BE2C (cell line): ENCODE measurements at regions not wholly inside any gene's neighbourhood (a gene's known extent, or its start where the extent isn't known, plus 50 kb on each side); places are given as distances from the start of the nearest gene placed in this dataset.
"Not testable (repeated sequence)": the region's sequence is repeated elsewhere in the genome, so short reads cannot be mapped to it uniquely, and the experiment has no call there.

Source experiments
- DNase-seq: peaks from one replicate; pipeline ENCODE4 v3.0.0-alpha.2; 2020
- H3K27me3 ChIP-seq: fragments of 250-450 bp; sonication (Bioruptor Pico); 2 replicates; pipeline ENCODE4 v1.5.1; 2020; ENCODE audit warnings: mild to moderate bottlenecking
- H3K36me3 ChIP-seq: fragments of 250-450 bp; sonication (Bioruptor Pico); 2 replicates; pipeline ENCODE4 v1.5.1; 2020; ENCODE audit warnings: mild to moderate bottlenecking
- H3K4me1 ChIP-seq: fragments of 250-450 bp; sonication (Bioruptor Pico); 2 replicates; pipeline ENCODE4 v1.5.1; 2020
- H3K4me3 ChIP-seq: 2 replicates; pipeline ENCODE4 v1.5.1; 2011; ENCODE audit warnings: low read depth, low read length
- H3K9me3 ChIP-seq: fragments of 250-450 bp; sonication (Bioruptor Pico); 2 replicates; pipeline ENCODE4 v1.5.1; 2020
- TF ChIP-seq, protein P1 (sequence below): IDR thresholded peaks from 2 replicates; pipeline ENCODE4 v1.5.1; 2012; ENCODE audit warnings: mild to moderate bottlenecking, low read depth, low read length

DNA sequence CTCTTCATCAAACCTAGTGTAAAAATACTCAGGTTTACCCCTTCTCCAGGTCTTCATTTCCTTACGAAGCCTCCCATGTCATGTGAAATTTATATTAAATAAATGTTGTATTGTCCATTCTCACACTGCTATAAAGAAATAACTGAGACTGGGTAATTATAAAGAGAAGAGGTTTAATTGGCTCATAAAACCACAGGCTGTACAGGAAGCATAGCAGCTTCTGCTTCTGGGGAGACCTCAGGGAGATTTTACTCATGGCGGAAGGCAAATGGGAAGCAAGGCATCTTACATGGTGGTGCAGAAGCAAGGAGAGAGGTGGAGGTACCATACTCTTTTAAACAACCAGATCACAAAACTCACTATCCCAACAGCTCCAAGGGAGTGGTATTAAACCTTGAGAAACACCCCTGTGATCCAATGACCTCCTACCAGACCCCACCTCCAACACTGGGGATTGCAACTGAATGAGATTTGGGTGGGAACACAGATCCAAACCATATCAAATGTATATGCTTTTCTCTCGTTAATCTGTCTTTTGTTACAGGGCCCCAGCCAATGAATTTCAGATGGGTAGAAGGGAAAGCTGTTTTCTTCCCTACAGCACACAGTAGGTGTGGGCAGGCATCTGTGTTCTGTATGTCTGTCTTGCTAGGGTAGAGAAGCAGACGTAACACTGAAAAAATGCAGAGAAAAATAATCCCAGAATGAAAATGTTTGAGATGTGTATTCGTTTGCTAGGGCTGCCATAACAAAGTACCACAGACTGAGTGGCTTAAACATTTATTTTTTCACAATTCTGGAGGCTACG is 88.0 kb upstream of the BTN3A2 start:
- H3K9me3 ChIP-seq: no peaks in the 10 kb centered on the region
- no peaks in the 10 kb centered on the region for H3K36me3 ChIP-seq
- TF ChIP-seq, protein P1, sequence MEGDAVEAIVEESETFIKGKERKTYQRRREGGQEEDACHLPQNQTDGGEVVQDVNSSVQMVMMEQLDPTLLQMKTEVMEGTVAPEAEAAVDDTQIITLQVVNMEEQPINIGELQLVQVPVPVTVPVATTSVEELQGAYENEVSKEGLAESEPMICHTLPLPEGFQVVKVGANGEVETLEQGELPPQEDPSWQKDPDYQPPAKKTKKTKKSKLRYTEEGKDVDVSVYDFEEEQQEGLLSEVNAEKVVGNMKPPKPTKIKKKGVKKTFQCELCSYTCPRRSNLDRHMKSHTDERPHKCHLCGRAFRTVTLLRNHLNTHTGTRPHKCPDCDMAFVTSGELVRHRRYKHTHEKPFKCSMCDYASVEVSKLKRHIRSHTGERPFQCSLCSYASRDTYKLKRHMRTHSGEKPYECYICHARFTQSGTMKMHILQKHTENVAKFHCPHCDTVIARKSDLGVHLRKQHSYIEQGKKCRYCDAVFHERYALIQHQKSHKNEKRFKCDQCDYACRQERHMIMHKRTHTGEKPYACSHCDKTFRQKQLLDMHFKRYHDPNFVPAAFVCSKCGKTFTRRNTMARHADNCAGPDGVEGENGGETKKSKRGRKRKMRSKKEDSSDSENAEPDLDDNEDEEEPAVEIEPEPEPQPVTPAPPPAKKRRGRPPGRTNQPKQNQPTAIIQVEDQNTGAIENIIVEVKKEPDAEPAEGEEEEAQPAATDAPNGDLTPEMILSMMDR: no peak
- DNase-seq: no peak
- H3K4me3 ChIP-seq: no peak overlapping the region
- 0 out of 2 replicates have a peak, but pooled peaks cover 3% of the 10 kb centered on the region for H3K4me1 ChIP-seq
- H3K27me3 ChIP-seq: no peaks in the 10 kb centered on the region

DNA sequence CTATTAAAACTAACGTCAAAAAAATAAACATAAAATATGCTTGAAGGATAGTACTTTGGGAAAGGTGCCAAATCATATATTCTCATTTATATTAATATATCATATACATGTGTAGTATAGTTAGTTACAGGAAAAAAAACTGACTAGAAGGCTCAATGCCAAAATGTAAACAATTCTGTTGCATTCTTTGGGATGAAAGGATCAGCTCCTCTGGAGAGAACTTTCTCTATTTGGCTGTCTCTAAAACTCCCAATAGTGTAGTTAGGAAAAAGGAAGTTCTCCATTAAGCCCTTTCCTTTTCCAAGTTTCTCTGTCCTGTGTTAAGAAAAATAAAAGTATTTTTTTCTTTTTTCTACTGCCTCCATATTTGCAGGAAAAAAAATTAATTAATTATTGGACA is 86.5 kb upstream of the BTN3A2 start:
- TF ChIP-seq, protein P1: no peak
- Histone ChIP-seq H3K9me3 (no peaks in the 10 kb centered on the region), H3K4me3 (no peak overlapping the region), H3K4me1 (0 out of 2 replicates have a peak, but pooled peaks cover 3% of the 10 kb centered on the region), H3K36me3 (no peaks in the 10 kb centered on the region), H3K27me3 (no peaks in the 10 kb centered on the region)
- no peak for DNase-seq

DNA sequence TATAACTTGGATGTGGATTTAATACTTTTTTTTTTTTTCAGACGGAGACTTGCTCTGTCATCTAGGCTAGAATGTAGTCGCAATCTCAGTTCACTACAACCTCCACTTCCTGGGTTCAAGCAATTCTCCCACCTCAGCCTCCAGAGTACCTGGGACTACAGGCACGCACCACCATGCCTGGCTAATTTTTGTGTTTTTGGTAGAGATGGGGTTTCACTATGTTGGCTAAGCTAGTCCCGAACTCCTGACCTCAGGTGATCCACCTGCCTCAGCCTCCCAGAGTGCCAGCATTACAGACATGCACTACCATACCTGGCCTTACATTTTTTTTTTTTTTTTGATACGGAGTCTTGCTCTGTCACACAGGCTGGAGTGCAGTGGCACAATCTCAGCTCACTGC is 85.6 kb upstream of the BTN3A2 start:
- H3K36me3 ChIP-seq, H3K4me3 ChIP-seq, H3K4me1 ChIP-seq, H3K27me3 ChIP-seq, DNase-seq, H3K9me3 ChIP-seq: not testable (repeated sequence)

DNA sequence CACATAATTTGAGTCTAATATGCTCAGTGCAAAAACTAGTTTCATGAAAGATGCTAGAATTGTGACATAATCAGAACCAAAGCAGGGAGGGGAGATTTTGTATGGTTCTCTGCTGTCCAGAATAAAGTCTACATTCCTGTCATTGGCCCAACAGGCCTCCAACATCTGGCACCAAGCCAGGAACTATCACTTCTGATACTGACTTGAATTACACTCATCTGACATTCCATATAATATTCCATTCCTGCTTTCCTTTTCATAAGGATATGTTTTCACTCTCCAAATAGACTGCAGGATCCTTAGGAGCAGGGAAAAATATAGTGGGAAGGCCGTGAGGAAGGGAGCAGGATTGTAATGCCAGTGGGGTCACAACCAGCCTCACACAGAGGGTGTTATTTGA is 84.6 kb upstream of the BTN3A2 start:
- H3K4me3 ChIP-seq: no peak overlapping the region
- TF ChIP-seq, protein P1: no peak
- H3K4me1 ChIP-seq: 0 out of 2 replicates have a peak, but pooled peaks cover 3% of the 10 kb centered on the region
- no peaks in the 10 kb centered on the region for H3K27me3 ChIP-seq
- peak; percentile 43 for DNase-seq
- H3K9me3 ChIP-seq: no peaks in the 10 kb centered on the region
- no peaks in the 10 kb centered on the region for H3K36me3 ChIP-seq

DNA sequence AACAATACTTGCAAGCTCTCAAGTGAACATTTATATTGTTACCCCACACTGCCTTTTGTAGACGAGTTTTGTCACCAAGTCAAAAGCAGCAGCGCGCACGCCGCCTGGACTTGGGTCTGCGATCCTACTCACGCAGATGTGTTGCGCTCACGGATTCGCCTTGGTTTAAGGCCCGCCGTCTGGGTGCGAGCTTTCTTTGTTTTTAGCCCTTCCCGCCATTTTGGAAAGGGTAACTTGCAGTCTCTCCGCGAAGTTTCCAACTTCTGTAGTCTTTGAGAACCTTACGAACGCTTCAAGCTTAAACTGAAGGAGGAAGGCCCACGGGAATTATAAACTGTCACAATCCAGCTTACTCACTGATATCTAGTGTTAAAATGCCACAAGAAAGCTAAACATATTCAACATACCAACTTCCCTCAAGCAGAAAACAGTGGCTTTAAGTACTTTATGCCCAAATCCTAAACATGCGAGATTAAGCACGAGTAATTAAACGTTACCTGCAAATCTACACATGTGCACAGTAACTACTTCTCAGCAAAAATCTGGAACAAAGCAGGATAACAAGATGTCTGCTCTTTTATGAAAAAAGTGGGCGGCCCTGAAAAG is 80.4 kb upstream of the BTN3A2 start:
- Histone ChIP-seq H3K9me3 (no peaks in the 10 kb centered on the region), H3K36me3 (no peaks in the 10 kb centered on the region), H3K4me1 (0 out of 2 replicates have a peak, but pooled peaks cover 3% of the 10 kb centered on the region), H3K27me3 (no peaks in the 10 kb centered on the region), H3K4me3 (peak overlapping the region; percentile 88)
- peak; percentile 68 for DNase-seq
- TF ChIP-seq, protein P1: no peak

DNA sequence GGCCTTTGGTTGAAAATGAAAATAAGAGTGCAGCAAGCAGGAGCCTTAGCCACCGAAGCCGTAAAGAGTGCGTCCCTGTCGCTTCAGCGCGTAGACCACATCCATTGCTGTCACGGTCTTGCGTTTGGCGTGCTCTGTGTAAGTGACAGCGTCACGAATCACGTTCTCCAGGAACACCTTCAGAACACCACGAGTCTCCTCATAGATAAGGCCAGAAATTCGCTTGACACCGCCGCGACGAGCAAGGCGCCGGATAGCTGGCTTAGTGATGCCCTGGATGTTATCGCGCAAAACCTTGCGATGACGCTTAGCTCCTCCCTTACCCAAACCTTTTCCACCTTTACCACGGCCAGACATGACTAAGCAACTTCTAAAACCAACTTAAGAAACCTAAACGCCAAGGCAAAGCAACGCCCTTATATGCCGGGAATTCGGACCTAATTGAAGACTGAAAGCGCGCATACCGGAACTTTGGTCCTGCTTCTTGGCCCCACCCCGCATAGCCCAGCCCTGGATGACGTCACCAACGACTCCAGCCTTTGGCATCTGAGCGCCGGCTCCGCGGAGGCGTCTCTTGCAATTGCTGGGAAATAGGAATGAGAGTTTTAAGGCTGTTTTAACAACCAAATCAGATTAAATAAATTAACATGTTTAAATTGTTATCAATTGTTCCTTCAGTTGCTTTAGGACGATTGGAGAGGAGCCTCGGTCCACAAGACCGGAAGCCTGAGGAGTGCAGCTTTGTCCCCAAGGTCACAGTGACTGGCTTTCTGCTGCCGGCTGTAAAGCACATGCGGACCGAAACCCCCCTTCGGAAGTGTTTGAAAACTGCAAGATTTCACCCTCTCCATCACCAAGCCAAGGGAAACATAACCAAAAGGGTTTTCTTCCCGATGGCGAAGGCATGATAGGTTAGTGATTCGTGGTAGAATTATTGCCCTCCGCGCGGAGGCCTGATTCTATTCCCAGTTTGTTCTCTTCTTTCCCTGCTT is 79.6 kb upstream of the BTN3A2 start:
- no peaks in the 10 kb centered on the region for H3K27me3 ChIP-seq
- peak overlapping the region; percentile 88 for H3K4me3 ChIP-seq
- DNase-seq: peak; percentile 97
- TF ChIP-seq, protein P1: no peak
- no peaks in the 10 kb centered on the region for H3K9me3 ChIP-seq
- H3K36me3 ChIP-seq: no peaks in the 10 kb centered on the region
- 0 out of 2 replicates have a peak, but pooled peaks cover 1% of the 10 kb centered on the region for H3K4me1 ChIP-seq
